Thoracic aorta (tissue), 2 donors: ENCODE measurements at regions not wholly inside any gene's neighbourhood (a gene's known extent, or its start where the extent isn't known, plus 50 kb on each side); places are given as distances from the start of the nearest gene placed in this dataset.
A peak's percentile ranks its signal among the peaks of the same experiment; 100 is the strongest.

ENCODE experiments used
- ATAC-seq: fragments of 150-250 bp; one replicate; pipeline ENCODE4 v1.8.0; 2017; ENCODE audit warnings: low read depth; ENCODE audit not compliant: insufficient number of reproducible peaks, low FRiP score
- DNase-seq: peaks from one replicate; pipeline ENCODE4 v3.0.0-alpha.2; 2020; ENCODE audit warnings: low spot score
- H3K27ac ChIP-seq, 2 donors: fragments of 200-600 bp; sonication (generic); 1 replicate in 1 of 2; 2 replicates in 1 of 2; pipeline ENCODE4 v1.5.1; 2016; ENCODE audit warnings: mild to moderate bottlenecking in 2 of 2, moderate library complexity in 2 of 2
- H3K27me3 ChIP-seq: fragments of 200-600 bp; sonication (generic); replicated peaks from 2 replicates; pipeline ENCODE4 v1.6.0; 2016; ENCODE audit warnings: mild to moderate bottlenecking; ENCODE audit not compliant: insufficient read depth
- H3K36me3 ChIP-seq: fragments of 200-600 bp; sonication (generic); one replicate; pipeline ENCODE4 v1.5.1; 2016
- H3K4me1 ChIP-seq, 2 donors: fragments of 200-600 bp; sonication (generic); 1 replicate in 1 of 2; 2 replicates in 1 of 2; pipeline versions ENCODE4 v1.5.1 to v1.6.0; 2016; ENCODE audit warnings: low read depth in 2 of 2, mild to moderate bottlenecking in 1 of 2; ENCODE audit not compliant: control insufficient read depth in 1 of 2
- H3K4me3 ChIP-seq: fragments of 200-600 bp; sonication (generic); 2 replicates; pipeline ENCODE4 v1.5.1; 2016; ENCODE audit warnings: mild to moderate bottlenecking
- H3K9me3 ChIP-seq: fragments of 200-600 bp; sonication (generic); 2 replicates; pipeline ENCODE4 v1.5.1; 2016
- TF ChIP-seq, protein P1 (sequence below): fragments of 200-600 bp; sonication (generic); IDR thresholded peaks from one replicate; pipeline ENCODE4 v1.5.1; 2019; ENCODE audit warnings: antibody characterized with exemption

DNA sequence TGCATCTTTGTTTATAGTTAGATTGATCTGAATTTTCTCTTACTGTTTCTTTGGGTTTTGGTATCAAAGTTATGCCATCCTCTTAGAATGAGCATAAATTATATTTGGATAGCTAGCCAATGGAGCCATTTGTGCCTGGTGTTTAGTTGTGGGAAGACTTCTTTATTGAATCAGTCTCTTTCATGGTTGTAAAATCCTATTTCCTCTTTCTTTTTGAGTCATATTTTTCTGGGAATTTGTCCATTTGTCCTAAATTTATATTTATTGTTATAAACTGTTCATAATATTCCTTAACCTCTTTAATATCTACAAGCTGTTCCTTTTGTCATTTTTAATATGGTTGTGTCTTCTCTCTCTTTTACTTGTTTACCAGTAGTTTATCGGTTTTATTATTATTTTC lies 462.5 kb downstream of the AEBP2 start:
- H3K4me1 ChIP-seq, result peaks cover 19 to 21% of the 10 kb centered on the region in 2 donors
- peak overlapping the region; percentile 54 to 63 for H3K27ac ChIP-seq
- no peak overlapping the region for H3K4me3 ChIP-seq
- ATAC-seq, result no peak
- TF ChIP-seq, protein P1, sequence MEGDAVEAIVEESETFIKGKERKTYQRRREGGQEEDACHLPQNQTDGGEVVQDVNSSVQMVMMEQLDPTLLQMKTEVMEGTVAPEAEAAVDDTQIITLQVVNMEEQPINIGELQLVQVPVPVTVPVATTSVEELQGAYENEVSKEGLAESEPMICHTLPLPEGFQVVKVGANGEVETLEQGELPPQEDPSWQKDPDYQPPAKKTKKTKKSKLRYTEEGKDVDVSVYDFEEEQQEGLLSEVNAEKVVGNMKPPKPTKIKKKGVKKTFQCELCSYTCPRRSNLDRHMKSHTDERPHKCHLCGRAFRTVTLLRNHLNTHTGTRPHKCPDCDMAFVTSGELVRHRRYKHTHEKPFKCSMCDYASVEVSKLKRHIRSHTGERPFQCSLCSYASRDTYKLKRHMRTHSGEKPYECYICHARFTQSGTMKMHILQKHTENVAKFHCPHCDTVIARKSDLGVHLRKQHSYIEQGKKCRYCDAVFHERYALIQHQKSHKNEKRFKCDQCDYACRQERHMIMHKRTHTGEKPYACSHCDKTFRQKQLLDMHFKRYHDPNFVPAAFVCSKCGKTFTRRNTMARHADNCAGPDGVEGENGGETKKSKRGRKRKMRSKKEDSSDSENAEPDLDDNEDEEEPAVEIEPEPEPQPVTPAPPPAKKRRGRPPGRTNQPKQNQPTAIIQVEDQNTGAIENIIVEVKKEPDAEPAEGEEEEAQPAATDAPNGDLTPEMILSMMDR, result no peak
- no peak for DNase-seq
- no peaks in the 10 kb centered on the region for H3K27me3 ChIP-seq
- H3K36me3 ChIP-seq, result no peaks in the 10 kb centered on the region
- H3K9me3 ChIP-seq, result no peaks in the 10 kb centered on the region

DNA sequence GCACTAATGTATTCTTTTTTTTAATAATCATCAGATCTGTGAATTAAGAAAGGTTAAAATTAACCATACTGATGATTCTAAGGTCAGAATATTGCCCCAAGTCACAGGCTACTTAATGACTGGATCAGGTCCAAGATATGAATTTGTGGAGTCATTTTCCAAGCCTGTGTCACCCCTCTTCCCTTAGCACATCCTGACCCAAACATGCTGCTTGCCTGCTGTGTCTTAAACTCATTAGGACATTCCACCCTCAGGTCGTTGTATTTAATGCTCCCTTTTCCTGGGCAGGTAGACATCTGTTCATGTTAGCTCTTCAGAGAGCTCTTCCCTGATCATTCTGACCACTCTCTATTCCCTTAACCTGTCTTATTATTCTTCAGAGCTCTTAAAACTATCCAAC lies 463.5 kb upstream of the PDE3A start:
- no peak for ATAC-seq

DNA sequence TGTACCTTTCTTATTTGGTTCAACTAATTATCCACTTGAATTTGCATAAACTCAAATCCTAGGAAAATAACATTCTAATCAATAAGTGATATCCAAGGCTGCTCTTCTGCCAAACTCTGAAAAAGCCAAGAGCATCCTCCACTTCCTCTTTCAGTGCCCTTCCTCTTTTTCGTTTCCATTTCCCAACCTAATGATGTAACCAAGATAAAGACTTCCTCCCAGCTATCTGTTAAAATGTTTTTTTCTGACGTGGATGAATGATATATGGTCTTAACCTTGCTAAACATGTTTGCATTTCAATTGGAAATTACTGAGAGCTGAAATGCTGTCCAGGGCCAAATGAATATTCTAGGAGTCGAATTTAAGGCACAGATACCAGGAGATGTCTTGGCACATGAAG lies 459.5 kb upstream of the PDE3A start:
- H3K36me3 ChIP-seq, result no peaks in the 10 kb centered on the region
- no peaks in the 10 kb centered on the region for H3K27me3 ChIP-seq
- H3K9me3 ChIP-seq, result no peaks in the 10 kb centered on the region
- peaks cover 16 to 43% of the 10 kb centered on the region in 2 donors for H3K4me1 ChIP-seq
- DNase-seq (no peak), ATAC-seq (no peak)
- H3K4me3 ChIP-seq, result no peak overlapping the region
- peak overlapping the region in 1 of 2 donors; percentile 40 for H3K27ac ChIP-seq
- TF ChIP-seq, protein P1, result no peak

More for the DNA sequence above, 463.5 kb upstream of the PDE3A start:
- DNase-seq, result no peak
- TF ChIP-seq, protein P1, result no peak
- Histone ChIP-seq H3K36me3 (no peaks in the 10 kb centered on the region), H3K27me3 (no peaks in the 10 kb centered on the region), H3K4me1 (peaks cover 14 to 17% of the 10 kb centered on the region in 2 donors), H3K4me3 (no peak overlapping the region), H3K9me3 (no peaks in the 10 kb centered on the region), H3K27ac (peak overlapping the region; percentile 1 to 49)

- DNase-seq (no peak), ATAC-seq (no peak)
- H3K36me3 ChIP-seq, result no peaks in the 10 kb centered on the region
- peak overlapping the region; percentile 25 to 40 for H3K27ac ChIP-seq
- H3K4me1 ChIP-seq, result peaks cover 16 to 49% of the 10 kb centered on the region in 2 donors
- no peaks in the 10 kb centered on the region for H3K27me3 ChIP-seq
- H3K4me3 ChIP-seq, result no peak overlapping the region
- no peaks in the 10 kb centered on the region for H3K9me3 ChIP-seq
- TF ChIP-seq, protein P1, result no peak
Measured at GRCh38 chr12:19909418-19909817, 458.9 kb upstream of the PDE3A start.

DNA sequence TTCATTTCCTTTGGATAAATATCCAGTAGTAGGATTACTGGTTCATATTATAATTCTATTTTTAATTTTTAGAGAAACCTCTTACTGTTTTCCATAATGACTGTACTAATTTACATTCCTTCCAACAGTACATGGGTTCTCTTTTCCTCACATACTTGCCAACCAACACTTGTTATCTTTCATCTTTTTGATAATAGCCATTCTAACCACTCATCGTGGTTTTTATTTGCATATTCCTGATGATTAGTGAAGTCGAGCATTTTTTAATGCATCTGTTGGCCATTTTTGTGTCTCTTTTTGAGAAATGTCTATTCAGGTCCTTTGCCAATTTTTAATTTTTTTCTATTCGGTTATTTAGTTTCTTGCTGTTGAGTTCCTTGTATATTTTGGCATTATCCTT lies 457.7 kb upstream of the PDE3A start:
- DNase-seq, result no peak

More for the DNA sequence above, 457.7 kb upstream of the PDE3A start:
- no peak overlapping the region for H3K4me3 ChIP-seq
- H3K9me3 ChIP-seq, result no peaks in the 10 kb centered on the region
- ATAC-seq, result no peak
- TF ChIP-seq, protein P1, result no peak
- peak overlapping the region; percentile 40 to 49 for H3K27ac ChIP-seq
- H3K4me1 ChIP-seq, result peaks cover 12 to 61% of the 10 kb centered on the region in 2 donors
- no peaks in the 10 kb centered on the region for H3K36me3 ChIP-seq
- H3K27me3 ChIP-seq, result no peaks in the 10 kb centered on the region
